ENCODE measurements at regions not wholly inside any gene's neighbourhood (a gene's known extent, or its start where the extent isn't known, plus 50 kb on each side); places are given as distances from the start of the nearest gene placed in this dataset.

- no peaks in the 10 kb centered on the region for H3K27me3 ChIP-seq (ENCODE audit: control insufficient read depth in 2 of 2, insufficient read depth in 2 of 2, low read length in 2 of 2)
- H3K27me3 Mint-ChIP-seq, result peaks cover 0 to 2% (median 0%) of the 10 kb centered on the region in 5 donors
- ChIA-PET POLR2A (no interaction called here), CTCF (no interaction called here)
- no peaks in the 10 kb centered on the region for H3K9me3 ChIP-seq (ENCODE audit: control insufficient read depth in 2 of 3, low read length in 3 of 3)
- no peak overlapping the region for H3K27ac Mint-ChIP-seq
- no peak overlapping the region for H3K27ac ChIP-seq (ENCODE audit: low read depth, low read length)
- H3K9me3 Mint-ChIP-seq, result peaks cover 0 to 18% (median 8%) of the 10 kb centered on the region in 11 donors
- no peak overlapping the region for H3K4me3 ChIP-seq (ENCODE audit: low read length)
- no peaks in the 10 kb centered on the region for H3K4me1 ChIP-seq (ENCODE audit: control insufficient read depth in 2 of 2, insufficient read depth in 2 of 2, low read length in 2 of 2)
- ATAC-seq (no peak), DNase-seq (no peak)
- H3K4me1 Mint-ChIP-seq, result no peaks in the 10 kb centered on the region
- no peaks in the 10 kb centered on the region for H3K36me3 ChIP-seq (ENCODE audit: control insufficient read depth in 2 of 3, insufficient read depth in 3 of 3, low read length in 3 of 3)
- H3K4me3 Mint-ChIP-seq, result no peak overlapping the region
- intact Hi-C loops (cut with micrococcal nuclease), result no loop called here
- no peaks in the 10 kb centered on the region for H3K36me3 Mint-ChIP-seq
Measured at GRCh38 chr9:81162361-81162760, 527.0 kb downstream of the TLE1 start.

GRCh38 chr9:81156381-81156780 is 533.0 kb downstream of the TLE1 start:
- peaks cover 0 to 3% (median 0%) of the 10 kb centered on the region in 5 donors for H3K27me3 Mint-ChIP-seq
- Histone ChIP-seq H3K27me3 (ENCODE audit: control insufficient read depth in 2 of 2, insufficient read depth in 2 of 2, low read length in 2 of 2) (no peaks in the 10 kb centered on the region), H3K4me1 (ENCODE audit: control insufficient read depth in 2 of 2, insufficient read depth in 2 of 2, low read length in 2 of 2) (no peaks in the 10 kb centered on the region), H3K27ac (ENCODE audit: low read depth, low read length) (no peak overlapping the region), H3K36me3 (ENCODE audit: control insufficient read depth in 2 of 3, insufficient read depth in 3 of 3, low read length in 3 of 3) (no peaks in the 10 kb centered on the region), H3K4me3 (ENCODE audit: low read length) (no peak overlapping the region), H3K9me3 (ENCODE audit: control insufficient read depth in 2 of 3, low read length in 3 of 3) (no peaks in the 10 kb centered on the region)
- H3K4me3 Mint-ChIP-seq, result no peak overlapping the region
- no peak for DNase-seq
- ChIA-PET POLR2A (no interaction called here), CTCF (no interaction called here)
- H3K27ac Mint-ChIP-seq, result no peak overlapping the region
- H3K9me3 Mint-ChIP-seq, result peaks cover 0 to 7% (median 1%) of the 10 kb centered on the region in 11 donors
- no peaks in the 10 kb centered on the region for H3K4me1 Mint-ChIP-seq
- H3K36me3 Mint-ChIP-seq, result no peaks in the 10 kb centered on the region
- ATAC-seq, result no peak
- intact Hi-C loops (cut with micrococcal nuclease), result no loop called here

GRCh38 chr9:81150016-81150625 is 539.2 kb downstream of the TLE1 start:
- H3K27me3 Mint-ChIP-seq, result no peaks in the 10 kb centered on the region
- no peaks in the 10 kb centered on the region for H3K4me1 Mint-ChIP-seq
- ATAC-seq (no peak), DNase-seq (no peak)
- peaks cover 0 to 10% (median 0%) of the 10 kb centered on the region in 11 donors for H3K9me3 Mint-ChIP-seq
- H3K27me3 ChIP-seq (ENCODE audit: control insufficient read depth in 2 of 2, insufficient read depth in 2 of 2, low read length in 2 of 2), result no peaks in the 10 kb centered on the region
- H3K27ac Mint-ChIP-seq, result no peak overlapping the region
- no peaks in the 10 kb centered on the region for H3K36me3 Mint-ChIP-seq
- no peak overlapping the region for H3K4me3 Mint-ChIP-seq
- H3K27ac ChIP-seq (ENCODE audit: low read depth, low read length), result no peak overlapping the region
- no peaks in the 10 kb centered on the region for H3K9me3 ChIP-seq (ENCODE audit: control insufficient read depth in 2 of 3, low read length in 3 of 3)
- no peaks in the 10 kb centered on the region for H3K4me1 ChIP-seq (ENCODE audit: control insufficient read depth in 2 of 2, insufficient read depth in 2 of 2, low read length in 2 of 2)
- CTCF ChIA-PET, result no interaction called here
- POLR2A ChIA-PET, result no interaction called here
- H3K36me3 ChIP-seq (ENCODE audit: control insufficient read depth in 2 of 3, insufficient read depth in 3 of 3, low read length in 3 of 3), result no peaks in the 10 kb centered on the region
- H3K4me3 ChIP-seq (ENCODE audit: low read length), result no peak overlapping the region
- intact Hi-C loops (cut with micrococcal nuclease), result no loop called here

GRCh38 chr9:81146684-81147337 is 542.5 kb downstream of the TLE1 start:
- Histone ChIP-seq H3K36me3 (ENCODE audit: control insufficient read depth in 2 of 3, insufficient read depth in 3 of 3, low read length in 3 of 3) (no peaks in the 10 kb centered on the region), H3K9me3 (ENCODE audit: control insufficient read depth in 2 of 3, low read length in 3 of 3) (no peaks in the 10 kb centered on the region), H3K27ac (ENCODE audit: low read depth, low read length) (no peak overlapping the region), H3K27me3 (ENCODE audit: control insufficient read depth in 2 of 2, insufficient read depth in 2 of 2, low read length in 2 of 2) (no peaks in the 10 kb centered on the region), H3K4me1 (ENCODE audit: control insufficient read depth in 2 of 2, insufficient read depth in 2 of 2, low read length in 2 of 2) (no peaks in the 10 kb centered on the region), H3K4me3 (ENCODE audit: low read length) (no peak overlapping the region)
- intact Hi-C loops (cut with micrococcal nuclease), result no loop called here
- peaks cover 0 to 10% (median 0%) of the 10 kb centered on the region in 11 donors for H3K9me3 Mint-ChIP-seq
- H3K27me3 Mint-ChIP-seq, result no peaks in the 10 kb centered on the region
- H3K27ac Mint-ChIP-seq, result no peak overlapping the region
- DNase-seq, result no peak
- ChIA-PET CTCF (no interaction called here), POLR2A (no interaction called here)
- H3K4me3 Mint-ChIP-seq, result no peak overlapping the region
- H3K36me3 Mint-ChIP-seq, result no peaks in the 10 kb centered on the region
- no peaks in the 10 kb centered on the region for H3K4me1 Mint-ChIP-seq
- no peak for ATAC-seq

- no peak overlapping the region for H3K27ac ChIP-seq (ENCODE audit: low read depth, low read length)
- Mint-ChIP-seq H3K9me3 (peaks cover 0 to 10% (median 0%) of the 10 kb centered on the region in 11 donors), H3K4me1 (no peaks in the 10 kb centered on the region), H3K4me3 (no peak overlapping the region), H3K36me3 (no peaks in the 10 kb centered on the region), H3K27me3 (no peaks in the 10 kb centered on the region), H3K27ac (no peak overlapping the region)
- no peaks in the 10 kb centered on the region for H3K27me3 ChIP-seq (ENCODE audit: control insufficient read depth in 2 of 2, insufficient read depth in 2 of 2, low read length in 2 of 2)
- intact Hi-C loops (cut with micrococcal nuclease), result no loop called here
- H3K36me3 ChIP-seq (ENCODE audit: control insufficient read depth in 2 of 3, insufficient read depth in 3 of 3, low read length in 3 of 3), result no peaks in the 10 kb centered on the region
- ATAC-seq, result no peak
- POLR2A ChIA-PET, result no interaction called here
- H3K4me3 ChIP-seq (ENCODE audit: low read length), result no peak overlapping the region
- H3K9me3 ChIP-seq (ENCODE audit: control insufficient read depth in 2 of 3, low read length in 3 of 3), result no peaks in the 10 kb centered on the region
- no peak for DNase-seq
- H3K4me1 ChIP-seq (ENCODE audit: control insufficient read depth in 2 of 2, insufficient read depth in 2 of 2, low read length in 2 of 2), result no peaks in the 10 kb centered on the region
- CTCF ChIA-PET, result no interaction called here
Measured at GRCh38 chr9:81146241-81146640, 543.1 kb downstream of the TLE1 start.

- no peak for ATAC-seq
- ChIA-PET POLR2A (no interaction called here), CTCF (no interaction called here)
- Histone ChIP-seq H3K27me3 (ENCODE audit: control insufficient read depth in 2 of 2, insufficient read depth in 2 of 2, low read length in 2 of 2) (no peaks in the 10 kb centered on the region), H3K36me3 (ENCODE audit: control insufficient read depth in 2 of 3, insufficient read depth in 3 of 3, low read length in 3 of 3) (no peaks in the 10 kb centered on the region), H3K27ac (ENCODE audit: low read depth, low read length) (no peak overlapping the region), H3K9me3 (ENCODE audit: control insufficient read depth in 2 of 3, low read length in 3 of 3) (no peaks in the 10 kb centered on the region), H3K4me1 (ENCODE audit: control insufficient read depth in 2 of 2, insufficient read depth in 2 of 2, low read length in 2 of 2) (no peaks in the 10 kb centered on the region), H3K4me3 (ENCODE audit: low read length) (no peak overlapping the region)
- H3K9me3 Mint-ChIP-seq, result peaks cover 0 to 11% (median 0%) of the 10 kb centered on the region in 11 donors
- H3K4me3 Mint-ChIP-seq, result no peak overlapping the region
- H3K36me3 Mint-ChIP-seq, result no peaks in the 10 kb centered on the region
- H3K27me3 Mint-ChIP-seq, result no peaks in the 10 kb centered on the region
- H3K4me1 Mint-ChIP-seq, result no peaks in the 10 kb centered on the region
- no peak overlapping the region for H3K27ac Mint-ChIP-seq
- intact Hi-C loops (cut with micrococcal nuclease), result no loop called here
- no peak for DNase-seq
Measured at GRCh38 chr9:81145331-81145963, 543.9 kb downstream of the TLE1 start.

GRCh38 chr9:81141961-81142360 is 547.4 kb downstream of the TLE1 start:
- POLR2A ChIA-PET, result no interaction called here
- Histone ChIP-seq H3K27me3 (ENCODE audit: control insufficient read depth in 2 of 2, insufficient read depth in 2 of 2, low read length in 2 of 2) (no peaks in the 10 kb centered on the region), H3K36me3 (ENCODE audit: control insufficient read depth in 2 of 3, insufficient read depth in 3 of 3, low read length in 3 of 3) (no peaks in the 10 kb centered on the region), H3K27ac (ENCODE audit: low read depth, low read length) (no peak overlapping the region), H3K4me1 (ENCODE audit: control insufficient read depth in 2 of 2, insufficient read depth in 2 of 2, low read length in 2 of 2) (no peaks in the 10 kb centered on the region), H3K4me3 (ENCODE audit: low read length) (no peak overlapping the region), H3K9me3 (ENCODE audit: control insufficient read depth in 2 of 3, low read length in 3 of 3) (no peaks in the 10 kb centered on the region)
- Mint-ChIP-seq H3K4me3 (no peak overlapping the region), H3K9me3 (peaks cover 0 to 6% (median 2%) of the 10 kb centered on the region in 11 donors), H3K27ac (no peak overlapping the region), H3K36me3 (no peaks in the 10 kb centered on the region), H3K4me1 (no peaks in the 10 kb centered on the region), H3K27me3 (no peaks in the 10 kb centered on the region)
- DNase-seq, result no peak
- CTCF ChIA-PET, result no interaction called here
- no peak for ATAC-seq
- intact Hi-C loops (cut with micrococcal nuclease), result no loop called here

All from naive thymus-derived CD4-positive, alpha-beta T cell (primary cell).